GM18868 (cell line): ENCODE measurements at regions not wholly inside any gene's neighbourhood (a gene's known extent, or its start where the extent isn't known, plus 50 kb on each side); places are given as distances from the start of the nearest gene placed in this dataset.

Experiments
- ATAC-seq: cut with Tn5 transposase; IDR thresholded peaks from one replicate; pipeline ENCODE4 v1.9.1; 2021; ENCODE audit warnings: mild to moderate bottlenecking, moderate library complexity; ENCODE audit not compliant: unreplicated experiment

DNA sequence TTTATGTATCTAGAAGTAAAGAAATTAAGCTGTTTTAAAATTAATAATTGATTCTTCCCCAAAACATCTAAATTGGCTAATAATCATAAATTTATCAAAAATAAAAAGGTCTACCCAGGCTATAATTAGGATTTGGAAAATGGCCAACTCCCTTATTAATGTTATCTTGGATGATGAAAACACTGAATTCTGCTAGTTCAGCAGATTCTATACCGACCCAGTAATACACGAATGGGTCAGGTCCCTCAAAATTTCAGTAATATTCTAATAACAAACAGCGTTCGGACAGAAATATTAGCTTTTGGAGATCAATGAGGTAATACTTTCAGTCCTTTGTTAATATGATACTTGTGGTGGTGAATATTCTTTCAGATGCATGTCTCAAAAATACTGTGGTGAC is 360.7 kb upstream of the MGMT start:
- ATAC-seq, result no peak

GRCh38 chr10:129107525-129107924 is 359.5 kb upstream of the MGMT start:
- no peak for ATAC-seq

GRCh38 chr10:129108378-129108777 is 358.7 kb upstream of the MGMT start:
- no peak for ATAC-seq

GRCh38 chr10:129108994-129109393 is 358.0 kb upstream of the MGMT start:
- ATAC-seq, result no peak

- ATAC-seq, result no peak
Measured at GRCh38 chr10:129110780-129111179, 356.3 kb upstream of the MGMT start.

- no peak for ATAC-seq
Measured at GRCh38 chr10:129111922-129112321, 355.1 kb upstream of the MGMT start.

DNA sequence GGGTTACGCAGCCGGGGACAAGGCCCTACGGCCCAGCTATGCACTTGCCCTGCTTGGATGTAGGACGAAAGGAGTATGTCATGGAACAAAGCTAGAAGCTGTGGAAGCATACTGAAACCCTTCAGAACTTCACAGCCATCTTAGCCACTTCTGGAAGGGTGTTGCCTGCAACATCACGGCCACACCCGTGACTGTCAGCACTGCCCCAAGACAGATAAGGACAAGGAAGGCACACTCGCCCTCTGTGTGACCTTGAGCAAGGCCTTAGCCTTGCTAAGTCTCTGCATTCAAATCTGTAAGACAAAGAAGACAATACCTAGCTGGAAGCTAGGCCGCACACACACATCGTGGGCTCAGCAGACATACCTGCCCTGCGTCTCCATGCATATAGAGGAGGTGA is 352.5 kb upstream of the MGMT start:
- no peak for ATAC-seq

- ATAC-seq, result no peak
Measured at GRCh38 chr10:129116371-129116770, 350.7 kb upstream of the MGMT start.

- ATAC-seq, result no peak
Measured at GRCh38 chr10:129120441-129120840, 346.6 kb upstream of the MGMT start.

DNA sequence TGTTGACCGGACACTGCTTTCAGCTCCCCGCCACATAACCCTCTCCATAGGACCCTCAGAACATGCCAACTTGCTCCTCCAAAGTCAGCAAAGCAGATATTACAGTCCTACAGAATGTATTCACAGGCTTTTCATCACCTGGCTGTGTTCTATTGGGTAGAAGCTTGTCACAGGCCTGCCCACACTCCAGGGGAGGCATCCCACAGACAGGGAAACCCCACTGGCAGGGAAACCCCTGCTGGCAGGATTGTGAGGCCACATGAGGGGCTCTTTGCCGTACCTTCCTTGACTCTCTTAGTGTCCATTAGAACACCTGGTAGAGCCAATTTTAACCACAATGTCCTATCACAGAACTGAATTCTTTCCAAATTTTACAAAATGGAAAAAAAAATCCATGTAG is 344.2 kb upstream of the MGMT start:
- ATAC-seq, result no peak

GRCh38 chr10:129123428-129123827 is 343.6 kb upstream of the MGMT start:
- no peak for ATAC-seq

- no peak for ATAC-seq
Measured at GRCh38 chr10:129126982-129127381, 340.1 kb upstream of the MGMT start.

- no peak for ATAC-seq
Measured at GRCh38 chr10:129131457-129132132, 335.4 kb upstream of the MGMT start.

DNA sequence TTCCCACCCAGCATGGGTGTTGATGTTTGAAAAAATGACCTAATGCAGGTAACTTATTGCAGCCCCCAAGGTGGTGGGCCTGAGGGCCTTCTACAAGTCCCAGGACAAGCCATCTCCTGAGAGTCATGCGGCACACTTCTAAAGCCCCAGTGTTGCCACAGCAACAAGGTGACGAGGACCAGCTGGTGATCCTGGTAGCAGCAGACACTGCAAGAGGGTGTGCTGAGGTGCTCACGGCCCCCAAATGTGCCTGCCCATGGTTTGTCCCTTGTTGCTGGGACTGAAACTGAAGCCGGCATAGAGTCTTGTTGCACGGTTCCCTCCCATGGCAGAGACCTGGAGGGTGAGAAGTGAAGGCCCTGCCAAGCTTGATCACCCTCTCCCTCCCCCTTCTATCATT is 333.2 kb upstream of the MGMT start:
- ATAC-seq, result no peak

DNA sequence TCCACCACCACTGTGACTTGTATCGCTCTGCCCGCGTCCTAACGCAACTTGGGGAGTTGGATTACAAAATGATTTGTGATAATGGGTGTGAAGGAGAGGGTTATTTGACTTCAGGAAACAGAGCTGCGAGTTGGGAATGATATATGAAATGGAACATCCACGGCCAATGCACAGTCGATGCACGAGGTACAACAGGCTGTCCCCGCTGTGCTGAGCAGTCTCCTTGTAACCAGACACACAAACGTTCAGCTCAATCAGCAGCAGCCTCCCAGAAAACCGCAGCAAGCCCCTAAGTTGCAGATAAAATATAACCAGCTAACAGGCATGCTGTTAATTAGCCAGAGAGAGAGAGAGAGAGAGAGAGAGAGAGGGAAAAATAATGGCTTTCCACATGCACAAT is 332.7 kb upstream of the MGMT start:
- no peak for ATAC-seq

DNA sequence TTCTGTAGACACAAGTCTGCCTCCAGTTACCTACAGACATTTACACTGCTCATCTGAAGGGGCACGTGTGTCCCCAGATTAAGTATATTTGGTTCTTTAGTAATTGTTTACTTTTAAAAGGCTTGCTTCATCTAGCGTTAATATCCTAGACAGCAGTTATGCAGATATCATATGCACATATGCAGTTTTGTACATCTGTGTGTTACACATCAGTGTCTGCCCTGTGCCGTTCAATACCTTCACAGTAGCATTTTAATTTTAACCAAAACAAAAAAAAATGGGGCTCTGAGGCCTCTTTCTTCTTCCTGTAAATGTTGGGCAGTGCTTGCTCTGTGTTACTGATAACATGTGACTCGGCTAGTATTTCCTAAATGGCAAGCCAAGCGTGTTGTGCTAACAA is 331.4 kb upstream of the MGMT start:
- no peak for ATAC-seq

DNA sequence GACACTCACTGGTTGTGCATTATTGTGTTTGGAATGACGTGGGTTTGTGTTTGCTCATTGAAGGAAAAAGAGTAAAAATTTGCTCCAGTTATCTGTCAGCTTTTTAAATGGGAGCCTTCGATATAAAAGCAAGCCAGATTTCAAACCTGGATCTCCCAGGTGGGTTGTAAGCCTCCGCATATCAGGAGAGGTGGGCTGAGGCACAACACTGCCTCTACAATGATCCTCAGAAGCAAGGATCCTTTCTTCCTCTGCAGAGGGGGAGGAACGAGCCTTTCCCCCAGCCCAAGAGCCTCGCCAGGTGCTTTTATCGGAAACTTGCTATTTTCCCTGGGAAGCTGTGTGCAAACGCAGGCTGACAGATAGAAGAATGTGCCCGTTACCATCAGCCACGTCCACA is 331.0 kb upstream of the MGMT start:
- ATAC-seq, result no peak

DNA sequence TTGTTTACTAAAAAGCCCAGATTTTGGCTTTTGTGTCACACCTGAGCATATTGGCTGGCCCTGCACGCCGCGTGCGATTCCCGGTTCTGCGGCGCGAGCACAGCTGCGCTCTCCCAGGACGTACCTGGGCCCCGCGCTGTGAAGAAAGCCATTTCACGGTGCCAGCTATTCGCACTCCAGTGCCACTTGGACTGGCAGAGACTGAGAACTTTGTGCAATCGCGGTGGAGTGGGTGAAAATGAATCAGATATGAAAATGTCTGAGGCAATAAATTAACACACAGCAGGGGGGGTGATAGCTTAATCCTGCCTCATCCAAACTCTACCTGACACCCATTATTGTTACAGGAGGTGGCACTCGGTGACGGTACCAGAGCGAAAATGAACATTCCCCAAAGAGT is 330.1 kb upstream of the MGMT start:
- no peak for ATAC-seq

DNA sequence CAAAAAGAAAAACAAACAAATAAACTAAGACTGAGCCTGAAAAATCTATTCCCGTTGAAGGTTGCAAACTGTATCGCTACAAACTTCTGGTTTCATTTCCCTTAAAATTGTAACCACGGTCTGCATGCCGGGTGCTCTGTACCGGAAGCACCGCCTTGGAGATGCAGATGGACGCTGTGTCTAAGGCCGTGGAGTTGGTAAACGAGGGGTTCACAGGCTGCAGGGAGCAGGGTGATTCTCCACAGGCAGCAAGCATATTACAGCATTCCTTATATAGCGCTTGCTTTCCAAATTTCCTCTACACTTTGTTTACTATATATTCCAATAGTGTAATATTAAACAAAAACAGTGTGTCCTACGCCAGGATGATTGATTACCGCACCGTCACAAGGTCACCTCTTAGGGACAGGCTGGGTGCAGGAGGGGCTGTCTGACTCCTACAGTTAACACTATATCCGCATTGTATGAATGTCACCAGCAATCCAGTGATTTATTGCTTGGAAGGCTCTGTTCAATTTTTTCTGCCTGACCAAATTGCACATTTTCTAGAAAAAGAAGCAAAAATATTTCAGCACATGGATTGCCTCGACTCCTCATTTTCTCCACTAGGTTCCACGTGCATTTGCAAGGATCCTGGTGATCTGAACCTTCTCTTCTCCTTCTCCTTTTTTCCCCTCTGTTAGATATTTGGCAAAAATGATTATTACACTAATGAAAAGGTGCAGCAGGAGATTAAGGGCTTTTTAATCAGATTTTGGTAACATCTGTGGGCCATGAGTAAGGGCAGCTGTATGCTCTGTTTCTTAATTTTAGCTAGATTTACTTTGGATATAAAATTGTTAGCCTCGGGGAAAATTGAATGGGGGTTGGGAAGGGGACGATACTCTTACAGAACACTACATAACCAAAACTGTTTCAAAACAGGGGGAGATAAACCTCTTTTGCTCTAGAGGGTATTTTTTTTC is 325.8 kb upstream of the MGMT start:
- ATAC-seq, result no peak

DNA sequence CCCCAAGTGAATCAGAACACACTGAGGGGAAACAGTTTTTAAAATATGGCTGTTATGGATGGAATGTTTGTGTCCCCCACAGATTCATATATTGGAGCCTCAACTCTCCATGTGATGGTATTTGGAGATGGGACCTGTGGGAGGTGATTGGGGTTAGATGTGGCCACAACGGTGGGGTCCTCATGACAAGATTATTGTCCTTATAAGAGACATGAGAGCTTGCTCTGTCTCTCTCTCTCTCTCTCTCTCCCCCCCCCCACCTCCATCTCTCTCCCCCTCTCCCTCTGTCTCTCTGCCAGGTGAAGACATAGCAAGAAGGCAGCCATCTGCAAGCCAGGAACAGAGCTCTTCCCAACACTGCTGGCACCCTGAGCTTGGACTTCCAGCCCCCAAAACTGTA is 315.8 kb upstream of the MGMT start:
- ATAC-seq, result no peak

DNA sequence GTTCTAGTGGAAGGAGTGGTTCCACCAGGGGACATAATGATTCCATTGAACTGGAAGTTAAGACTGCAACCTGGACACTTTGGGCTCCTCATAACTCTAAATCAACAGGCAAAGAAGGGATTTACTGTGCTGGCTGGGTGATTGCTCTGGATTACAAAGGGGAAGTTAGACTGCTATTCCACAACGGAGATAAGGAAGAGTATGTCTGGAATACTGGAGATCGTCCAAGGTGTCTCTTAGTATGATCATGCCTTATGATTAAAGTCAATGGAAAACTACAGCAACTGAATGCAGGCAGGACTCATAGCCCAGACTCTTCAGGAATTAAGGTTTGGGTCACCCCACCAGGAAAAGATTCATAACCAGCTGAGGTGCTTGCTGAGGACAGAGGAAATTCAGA is 310.6 kb upstream of the MGMT start:
- ATAC-seq, result no peak

GRCh38 chr10:129157185-129157584 is 309.9 kb upstream of the MGMT start:
- no peak for ATAC-seq
